WTC11 (cell line): ENCODE measurements at regions not wholly inside any gene's neighbourhood (a gene's known extent, or its start where the extent isn't known, plus 50 kb on each side); places are given as distances from the start of the nearest gene placed in this dataset.

Experiments used
- ATAC-seq: fragments of 200-7000 bp; cut with Tn5 transposase; 2 replicates; pipeline ENCODE4 v1.10.0; 2021; ENCODE audit warnings: mild to moderate bottlenecking, moderate library complexity
- CTCF ChIA-PET: fragments of 300-600 bp; sonication (Branson Sonifier 250); formaldehyde crosslinking; loops from one replicate; lab custom pipeline; 2021; ENCODE audit warnings: antibody characterized with exemption; lab: Charles Lee
- POLR2A ChIA-PET: fragments of 350-600 bp; sonication (Branson Sonifier 250); formaldehyde crosslinking; loops from one replicate; lab custom pipeline; 2021; ENCODE audit warnings: antibody characterized with exemption; lab: Charles Lee
- DNase-seq: peaks from one replicate; pipeline ENCODE4 v3.0.0; 2021; ENCODE audit warnings: low spot score
- H3K27ac Mint-ChIP-seq: 2 replicates; pipeline ENCODE4 v1.8.0; 2021; ENCODE audit warnings: mixed read lengths
- H3K27me3 Mint-ChIP-seq: 2 replicates; pipeline ENCODE4 v1.8.0; 2021; ENCODE audit warnings: low read depth, mild to moderate bottlenecking, moderate library complexity, mixed read lengths
- H3K36me3 Mint-ChIP-seq: 2 replicates; pipeline ENCODE4 v1.8.0; 2021; ENCODE audit warnings: mixed read lengths
- H3K4me1 Mint-ChIP-seq: 2 replicates; pipeline ENCODE4 v1.8.0; 2022; ENCODE audit warnings: mixed read lengths
- H3K4me3 Mint-ChIP-seq: 2 replicates; pipeline ENCODE4 v1.8.0; 2021; ENCODE audit warnings: mild to moderate bottlenecking, moderate library complexity, mixed read lengths
- H3K9me3 Mint-ChIP-seq: 2 replicates; pipeline ENCODE4 v1.8.0; 2021; ENCODE audit warnings: mixed read lengths
- AFF4 ChIP-seq: sonication (generic); formaldehyde crosslinking; IDR thresholded peaks from 2 replicates; pipeline ENCODE4 v1.8.1; 2023; ENCODE audit warnings: mild to moderate bottlenecking, missing genetic modification reagents, borderline replicate concordance
- GABPB1 ChIP-seq: sonication (generic); formaldehyde crosslinking; IDR thresholded peaks from 2 replicates; pipeline ENCODE4 v1.8.1; 2023; ENCODE audit warnings: mild to moderate bottlenecking, missing genetic modification reagents
- GRHL2 ChIP-seq: fragments of 250-450 bp; sonication (Bioruptor Pico); IDR thresholded peaks from 2 replicates; pipeline ENCODE4 v1.8.0; 2022; ENCODE audit warnings: mild to moderate bottlenecking, moderate library complexity; ENCODE audit not compliant: insufficient replicate concordance, severe bottlenecking
- JUN ChIP-seq: sonication (generic); formaldehyde crosslinking; IDR thresholded peaks from 2 replicates; pipeline ENCODE4 v1.8.0; 2023; ENCODE audit warnings: mild to moderate bottlenecking, missing genetic modification reagents
- MAX ChIP-seq: sonication (generic); formaldehyde crosslinking; IDR thresholded peaks from 2 replicates; pipeline ENCODE4 v1.8.0; 2022; ENCODE audit warnings: mild to moderate bottlenecking, missing genetic modification reagents
- OVOL2 ChIP-seq: fragments of 250-450 bp; sonication (Bioruptor Pico); IDR thresholded peaks from 2 replicates; pipeline ENCODE4 v1.9.0; 2021; ENCODE audit warnings: mild to moderate bottlenecking, borderline replicate concordance
- SMAD4 ChIP-seq: sonication (generic); formaldehyde crosslinking; IDR thresholded peaks from 2 replicates; pipeline ENCODE4 v1.8.0; 2022; ENCODE audit warnings: mild to moderate bottlenecking, missing genetic modification reagents
- TEAD1 ChIP-seq: sonication (generic); formaldehyde crosslinking; IDR thresholded peaks from 2 replicates; pipeline ENCODE4 v1.8.0; 2022; ENCODE audit warnings: mild to moderate bottlenecking, missing genetic modification reagents
- ZNF121 ChIP-seq: sonication (generic); formaldehyde crosslinking; IDR thresholded peaks from 2 replicates; pipeline ENCODE4 v1.8.0; 2023; ENCODE audit warnings: missing genetic modification reagents
- ZNF232 ChIP-seq: sonication (generic); formaldehyde crosslinking; IDR thresholded peaks from 2 replicates; pipeline ENCODE4 v1.8.0; 2022; ENCODE audit warnings: mild to moderate bottlenecking, missing genetic modification reagents
- ZNF317 ChIP-seq: sonication (generic); formaldehyde crosslinking; IDR thresholded peaks from 2 replicates; pipeline ENCODE4 v1.8.1; 2023; ENCODE audit warnings: low read depth, mild to moderate bottlenecking, moderate library complexity, missing genetic modification reagents, borderline replicate concordance
- ZNF416 ChIP-seq: fragments of 250-450 bp; sonication (Bioruptor Pico); IDR thresholded peaks from 2 replicates; pipeline ENCODE4 v1.9.0; 2021; ENCODE audit warnings: mild to moderate bottlenecking, inconsistent platforms
- ZNF423 ChIP-seq: fragments of 250-450 bp; sonication (Bioruptor Pico); IDR thresholded peaks from 2 replicates; pipeline ENCODE4 v2.1.2; 2022; ENCODE audit warnings: mild to moderate bottlenecking, moderate library complexity
- ZNF532 ChIP-seq: fragments of 250-450 bp; sonication (Bioruptor Pico); IDR thresholded peaks from 2 replicates; pipeline ENCODE4 v1.9.0; 2021; ENCODE audit warnings: mild to moderate bottlenecking, borderline replicate concordance
- TF ChIP-seq, protein P1 (sequence below): sonication (generic); formaldehyde crosslinking; IDR thresholded peaks from 2 replicates; pipeline ENCODE4 v1.8.1; 2022; ENCODE audit warnings: low read depth, missing genetic modification reagents, borderline replicate concordance
- TF ChIP-seq, protein P2 (sequence below): sonication (generic); formaldehyde crosslinking; IDR thresholded peaks from 2 replicates; pipeline ENCODE4 v1.8.1; 2023; ENCODE audit warnings: mild to moderate bottlenecking, missing genetic modification reagents

DNA sequence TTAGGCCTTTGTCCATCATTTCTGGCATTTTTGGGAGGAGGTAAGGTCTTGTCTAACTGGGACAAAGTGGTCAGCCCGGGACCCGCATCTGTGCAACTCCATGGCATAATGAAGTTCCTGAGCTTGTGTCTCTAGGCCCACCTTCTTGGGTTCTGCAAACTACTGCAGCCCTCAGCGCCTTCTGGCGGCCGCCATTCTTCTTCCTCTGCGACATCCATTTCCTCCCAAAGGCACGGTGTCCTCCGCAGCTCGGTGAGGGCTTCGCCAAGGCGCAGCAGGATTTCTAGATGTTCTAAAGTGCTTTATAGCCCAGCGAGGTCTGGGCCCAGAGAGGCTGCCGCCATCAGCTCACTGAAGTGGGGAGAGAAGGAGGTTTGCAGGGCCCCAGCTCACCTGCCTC is 134.4 kb upstream of the OR4E1 start:
- H3K4me3 Mint-ChIP-seq = no peak overlapping the region
- TF ChIP-seq GRHL2 (CRISPR knock-in tag) (no peak), MAX (CRISPR knock-in tag) (no peak), GABPB1 (no peak), ZNF532 (CRISPR knock-in tag) (no peak), ZNF423 (CRISPR knock-in tag) (no peak), SMAD4 (no peak), OVOL2 (CRISPR knock-in tag) (no peak), ZNF121 (CRISPR knock-in tag) (no peak)
- TF ChIP-seq, protein P1, sequence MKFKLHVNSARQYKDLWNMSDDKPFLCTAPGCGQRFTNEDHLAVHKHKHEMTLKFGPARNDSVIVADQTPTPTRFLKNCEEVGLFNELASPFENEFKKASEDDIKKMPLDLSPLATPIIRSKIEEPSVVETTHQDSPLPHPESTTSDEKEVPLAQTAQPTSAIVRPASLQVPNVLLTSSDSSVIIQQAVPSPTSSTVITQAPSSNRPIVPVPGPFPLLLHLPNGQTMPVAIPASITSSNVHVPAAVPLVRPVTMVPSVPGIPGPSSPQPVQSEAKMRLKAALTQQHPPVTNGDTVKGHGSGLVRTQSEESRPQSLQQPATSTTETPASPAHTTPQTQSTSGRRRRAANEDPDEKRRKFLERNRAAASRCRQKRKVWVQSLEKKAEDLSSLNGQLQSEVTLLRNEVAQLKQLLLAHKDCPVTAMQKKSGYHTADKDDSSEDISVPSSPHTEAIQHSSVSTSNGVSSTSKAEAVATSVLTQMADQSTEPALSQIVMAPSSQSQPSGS (CRISPR knock-in tag) = no peak
- no peaks in the 10 kb centered on the region for H3K4me1 Mint-ChIP-seq
- ATAC-seq (peak; percentile 57), DNase-seq (peak; percentile 24)
- no peaks in the 10 kb centered on the region for H3K36me3 Mint-ChIP-seq
- ChIA-PET POLR2A (no interaction called here), CTCF (interaction anchor here (0.8 to 1.6 kb wide), 8 partner anchors 11 to 84 kb away, joined by 3 to 9 read pairs (median 4); no protein-coding TSS in a partner anchor)
- H3K9me3 Mint-ChIP-seq = peaks cover 12% of the 10 kb centered on the region
- peaks cover 10% of the 10 kb centered on the region for H3K27me3 Mint-ChIP-seq
- no peak overlapping the region for H3K27ac Mint-ChIP-seq

DNA sequence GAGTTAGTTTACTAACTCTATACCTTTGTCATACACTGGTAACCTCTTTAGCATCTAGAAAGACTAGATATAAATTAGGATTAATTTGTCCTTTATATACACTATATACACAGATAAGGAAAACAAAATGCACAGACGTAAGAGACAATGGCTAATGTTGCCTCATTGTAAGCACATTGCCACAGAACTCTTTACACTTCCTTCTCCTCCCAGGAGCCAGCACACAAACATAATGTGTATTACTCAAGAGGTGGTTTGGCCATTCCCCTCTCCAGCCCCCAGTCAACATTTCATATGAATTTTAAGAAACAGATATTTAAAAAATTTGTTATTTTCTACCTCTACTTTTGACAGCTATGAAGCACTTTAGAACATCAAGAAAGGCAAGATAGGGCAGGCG is 131.4 kb upstream of the OR4E1 start:
- Mint-ChIP-seq H3K4me3 (no peak overlapping the region), H3K4me1 (peaks cover 6% of the 10 kb centered on the region), H3K27ac (no peak overlapping the region), H3K9me3 (peaks cover 12% of the 10 kb centered on the region), H3K36me3 (no peaks in the 10 kb centered on the region), H3K27me3 (peaks cover 9% of the 10 kb centered on the region)
- CTCF ChIA-PET = interaction anchor here (3.3 kb wide), 1 partner anchor 47 kb away, joined by 9 read pairs; no protein-coding TSS in a partner anchor
- no peak for ATAC-seq
- DNase-seq = no peak
- POLR2A ChIA-PET = no interaction called here
- no peak for TF ChIP-seq TEAD1 (CRISPR knock-in tag)

DNA sequence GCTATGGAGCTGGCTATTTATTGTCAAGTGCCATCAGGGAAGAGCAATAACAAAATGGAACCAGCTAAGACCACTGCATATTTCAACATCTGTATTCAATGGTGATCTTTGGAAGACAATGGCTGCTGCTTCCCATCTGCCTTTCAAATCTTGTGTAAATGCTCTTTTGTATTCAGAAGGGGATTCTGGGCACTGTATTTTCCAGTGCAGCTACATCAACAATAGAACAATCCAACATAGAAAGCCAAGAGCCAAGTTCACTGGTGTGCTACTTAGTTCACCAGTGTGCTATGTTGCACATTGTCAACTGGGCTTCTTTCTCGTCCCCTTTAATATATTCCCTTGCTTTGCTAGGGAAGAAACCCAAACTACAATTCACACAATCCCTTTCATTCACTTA is 128.8 kb upstream of the OR4E1 start:
- peaks cover 12% of the 10 kb centered on the region for H3K9me3 Mint-ChIP-seq
- no peaks in the 10 kb centered on the region for H3K36me3 Mint-ChIP-seq
- peaks cover 6% of the 10 kb centered on the region for H3K4me1 Mint-ChIP-seq
- TF ChIP-seq ZNF232 (CRISPR knock-in tag) (no peak), AFF4 (CRISPR knock-in tag) (no peak), ZNF416 (no peak), JUN (CRISPR knock-in tag) (no peak), ZNF317 (no peak)
- TF ChIP-seq, protein P2, sequence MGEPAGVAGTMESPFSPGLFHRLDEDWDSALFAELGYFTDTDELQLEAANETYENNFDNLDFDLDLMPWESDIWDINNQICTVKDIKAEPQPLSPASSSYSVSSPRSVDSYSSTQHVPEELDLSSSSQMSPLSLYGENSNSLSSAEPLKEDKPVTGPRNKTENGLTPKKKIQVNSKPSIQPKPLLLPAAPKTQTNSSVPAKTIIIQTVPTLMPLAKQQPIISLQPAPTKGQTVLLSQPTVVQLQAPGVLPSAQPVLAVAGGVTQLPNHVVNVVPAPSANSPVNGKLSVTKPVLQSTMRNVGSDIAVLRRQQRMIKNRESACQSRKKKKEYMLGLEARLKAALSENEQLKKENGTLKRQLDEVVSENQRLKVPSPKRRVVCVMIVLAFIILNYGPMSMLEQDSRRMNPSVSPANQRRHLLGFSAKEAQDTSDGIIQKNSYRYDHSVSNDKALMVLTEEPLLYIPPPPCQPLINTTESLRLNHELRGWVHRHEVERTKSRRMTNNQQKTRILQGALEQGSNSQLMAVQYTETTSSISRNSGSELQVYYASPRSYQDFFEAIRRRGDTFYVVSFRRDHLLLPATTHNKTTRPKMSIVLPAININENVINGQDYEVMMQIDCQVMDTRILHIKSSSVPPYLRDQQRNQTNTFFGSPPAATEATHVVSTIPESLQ (CRISPR knock-in tag) = no peak
- TF ChIP-seq, all 79 proteins: peak for 0
- ATAC-seq (no peak), DNase-seq (no peak)
- Mint-ChIP-seq H3K27ac (no peak overlapping the region), H3K4me3 (no peak overlapping the region), H3K27me3 (peaks cover 28% of the 10 kb centered on the region)
- CTCF ChIA-PET = interaction anchor here (1.0 to 3.3 kb wide), 8 partner anchors 10 to 176 kb away, joined by 3 to 13 read pairs (median 4); no protein-coding TSS in a partner anchor
- POLR2A ChIA-PET = interaction anchor here (0.6 kb wide), 1 partner anchor 331 kb away, joined by 3 read pairs; no protein-coding TSS in a partner anchor
